HG03108 (cell line): ENCODE measurements at regions not wholly inside any gene's neighbourhood (a gene's known extent, or its start where the extent isn't known, plus 50 kb on each side); places are given as distances from the start of the nearest gene placed in this dataset.
"Not testable (repeated sequence)": the region's sequence is repeated elsewhere in the genome, so short reads cannot be mapped to it uniquely, and the experiment has no call there.

Experiments
- ATAC-seq: cut with Tn5 transposase; IDR thresholded peaks from one replicate; pipeline ENCODE4 v1.9.1; 2021; ENCODE audit warnings: moderate library complexity; ENCODE audit not compliant: unreplicated experiment

DNA sequence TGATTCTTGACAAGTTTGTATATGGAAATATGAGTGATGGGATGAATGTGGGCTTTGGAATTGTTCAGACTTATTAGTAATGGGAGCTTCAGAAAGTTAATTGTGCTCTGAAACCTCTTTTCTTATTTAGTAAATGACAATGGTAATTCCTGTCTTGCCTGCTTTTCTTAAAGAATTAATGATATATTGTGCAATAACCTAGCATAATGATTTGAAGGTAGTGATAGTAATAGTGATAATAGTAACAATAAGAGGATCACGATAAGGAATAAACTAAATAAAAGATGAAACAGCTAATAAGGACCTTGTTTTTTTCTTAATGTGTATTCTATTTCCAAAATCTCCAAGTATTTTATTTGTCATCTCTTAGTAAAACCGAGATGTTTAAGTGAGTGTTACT lies 245.0 kb upstream of the CPHXL start:
- no peak for ATAC-seq

DNA sequence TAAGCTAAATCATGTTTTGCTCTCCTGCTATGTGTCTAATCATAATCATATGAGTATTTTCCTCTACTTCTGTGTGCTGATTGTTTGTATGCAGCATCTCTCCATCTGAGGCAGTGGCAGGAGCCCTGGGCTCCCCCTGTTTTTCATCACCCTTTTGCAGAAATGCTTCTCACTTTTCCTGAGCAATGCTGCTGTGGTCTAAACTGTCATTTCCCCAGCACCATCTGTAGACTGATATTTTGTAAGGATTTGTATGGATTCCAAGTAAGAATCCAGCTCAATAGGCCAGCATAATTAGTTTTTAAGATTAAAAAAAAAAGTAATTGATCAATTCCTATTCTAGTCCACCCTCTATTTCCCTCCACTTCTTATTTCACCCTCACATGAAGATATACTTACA lies 257.0 kb upstream of the CPHXL start:
- ATAC-seq = no peak

DNA sequence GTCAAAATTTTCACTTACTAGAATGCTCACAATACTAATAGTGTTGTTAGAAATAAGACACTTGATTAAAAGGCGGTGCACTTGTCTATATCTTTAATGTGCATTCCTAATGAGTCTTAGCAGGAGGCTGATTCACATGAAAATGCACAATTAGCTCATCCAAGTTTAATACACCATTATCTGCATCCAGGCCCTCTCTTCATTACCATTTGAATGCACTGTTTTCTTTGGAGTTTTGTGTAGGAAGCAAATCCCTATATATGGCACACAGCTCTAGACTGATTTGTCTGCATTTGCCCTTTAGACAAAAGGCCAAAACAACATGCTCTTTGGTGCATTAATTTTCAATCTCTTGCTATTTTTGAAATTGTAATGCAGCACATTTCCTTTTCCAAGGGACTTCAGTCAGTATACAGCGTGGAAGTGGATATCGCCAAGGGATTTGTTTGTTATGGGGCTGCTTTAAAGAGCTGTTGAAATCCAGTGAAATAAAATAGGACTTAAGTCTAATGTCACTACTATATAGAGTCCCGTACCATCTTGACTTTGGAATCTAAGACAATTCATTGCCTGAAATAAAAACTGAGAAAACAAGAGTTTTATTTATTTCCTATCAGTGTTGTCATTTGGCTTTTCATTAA lies 257.6 kb upstream of the CPHXL start:
- no peak for ATAC-seq

DNA sequence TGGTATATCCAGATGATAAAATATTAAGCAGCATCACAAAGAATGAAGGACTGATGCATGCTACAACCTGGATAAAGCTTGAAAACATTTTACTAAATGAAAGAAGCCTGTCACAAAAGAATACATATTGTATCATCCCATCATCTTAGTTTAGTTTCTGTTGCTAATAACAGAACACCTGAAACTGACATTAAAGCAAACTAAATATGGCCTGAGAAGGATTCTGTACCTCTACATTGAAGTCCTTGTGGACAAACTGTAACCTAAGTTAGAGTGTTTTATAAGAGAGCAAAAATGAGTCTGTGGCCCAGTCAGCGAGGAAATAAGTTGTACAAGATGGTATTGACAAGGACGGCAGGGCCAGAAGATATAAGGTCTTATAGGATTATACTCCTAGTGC lies 261.0 kb upstream of the CPHXL start:
- ATAC-seq = no peak

DNA sequence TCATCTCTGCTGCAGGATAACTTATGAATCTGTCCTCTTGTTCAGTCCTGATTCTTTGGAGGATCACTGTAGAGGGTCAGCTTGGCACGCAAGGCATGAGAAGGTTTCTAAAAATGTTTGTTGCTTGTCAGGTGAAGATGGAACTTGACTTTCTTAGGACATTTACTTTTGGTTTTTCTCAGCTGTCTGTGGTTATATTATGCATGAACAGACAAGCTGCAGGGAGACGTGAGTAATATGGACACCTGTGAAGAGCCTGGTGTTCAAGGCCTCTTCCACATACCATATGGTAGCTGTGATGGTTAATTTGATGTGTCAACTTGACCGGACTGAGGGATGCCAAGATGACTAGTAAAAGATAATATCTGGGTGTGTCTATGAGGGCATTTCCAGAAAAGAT lies 270.2 kb upstream of the CPHXL start:
- no peak for ATAC-seq

DNA sequence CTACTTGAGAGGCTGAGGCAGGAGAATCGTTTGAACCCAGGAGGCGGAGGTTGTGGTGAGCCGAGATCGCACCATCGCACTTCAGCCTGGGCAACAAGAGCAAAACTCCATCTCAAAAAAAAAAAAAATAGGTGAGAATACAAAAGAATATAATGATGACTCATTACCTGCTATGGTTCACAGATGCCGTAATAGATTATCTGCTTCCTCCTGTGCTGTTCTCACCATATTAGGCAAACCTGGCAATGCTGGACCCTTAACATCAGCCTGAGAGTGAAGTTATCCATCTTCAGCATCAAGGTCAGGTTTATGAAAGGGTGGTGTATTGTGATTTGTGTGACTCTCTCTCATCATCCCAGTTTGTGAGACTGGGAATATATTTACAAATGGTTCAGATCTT lies 271.3 kb upstream of the CPHXL start:
- ATAC-seq = no peak

DNA sequence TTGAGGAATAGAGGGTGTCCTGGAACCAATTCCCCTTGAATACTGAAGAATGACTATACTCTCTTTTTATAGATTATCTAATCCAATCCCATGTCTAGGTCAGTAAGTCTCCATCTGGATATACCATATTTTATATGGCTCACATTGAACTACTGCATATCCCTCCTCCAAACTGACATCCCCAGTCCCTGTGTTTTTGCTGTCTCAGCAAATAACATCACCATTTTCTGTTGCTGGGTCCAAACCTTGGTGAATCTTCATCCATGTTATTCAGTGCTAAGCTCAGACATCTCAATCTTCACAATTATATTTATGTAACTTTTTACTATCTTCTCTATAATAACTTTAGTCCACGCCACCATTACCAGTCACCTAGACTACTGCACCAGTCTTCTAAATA lies 269.6 kb upstream of the CNTNAP4 start:
- ATAC-seq = no peak

DNA sequence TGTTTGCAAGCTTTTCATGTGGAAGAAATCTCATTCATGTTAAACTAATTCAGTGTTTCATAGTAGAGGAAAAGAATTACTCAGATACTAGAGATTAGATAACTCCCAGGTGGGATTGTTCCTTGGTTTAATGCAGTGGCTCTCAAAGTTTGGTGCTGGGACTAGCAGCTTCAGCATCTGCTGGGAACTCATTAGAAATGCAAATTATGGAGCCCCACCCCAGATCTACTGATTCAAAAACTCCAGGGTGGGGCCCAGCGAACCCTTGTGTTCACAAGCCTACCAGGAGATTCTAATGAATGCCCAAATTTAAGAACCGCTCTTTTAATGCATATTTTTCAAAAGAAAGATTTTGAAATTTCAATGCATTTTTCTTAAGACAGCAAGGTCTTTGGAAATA lies 253.4 kb upstream of the CNTNAP4 start:
- ATAC-seq = no peak

DNA sequence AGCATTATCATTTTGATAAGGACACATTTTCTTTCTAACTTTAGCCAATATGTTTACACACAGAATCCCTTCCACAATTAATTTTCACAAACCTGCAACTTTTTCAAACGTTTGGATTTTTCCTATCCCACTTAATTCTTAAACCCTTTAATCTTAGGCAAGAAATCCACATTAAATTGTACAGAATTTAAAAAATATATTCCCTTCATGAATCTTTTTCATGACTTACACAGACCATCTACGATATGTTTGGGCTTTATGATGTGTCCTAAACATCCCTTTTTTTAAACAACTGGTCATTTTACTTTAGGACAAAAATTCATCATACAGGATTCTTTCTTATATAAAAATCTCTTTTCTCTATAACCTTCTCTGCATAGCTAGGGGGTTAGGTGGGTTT lies 241.5 kb upstream of the CNTNAP4 start:
- no peak for ATAC-seq

DNA sequence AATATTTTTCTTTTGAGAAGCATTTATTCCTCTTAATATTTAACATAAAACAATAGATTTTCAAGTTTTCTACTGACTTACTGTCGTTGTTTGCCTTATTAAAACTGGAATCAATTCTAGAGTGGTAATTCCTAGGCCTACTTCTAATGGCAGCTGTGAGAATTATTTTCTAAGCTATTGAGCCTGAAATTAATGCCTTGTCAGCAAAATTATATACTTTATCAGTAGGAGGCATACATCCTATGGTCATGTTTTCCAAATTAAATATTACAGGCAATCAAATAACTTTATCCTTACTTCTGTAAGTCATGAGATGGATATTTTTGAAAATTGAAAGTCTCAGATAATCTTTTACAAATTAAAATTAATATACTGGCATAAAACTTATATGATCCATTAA lies 239.1 kb upstream of the CNTNAP4 start:
- ATAC-seq = no peak

DNA sequence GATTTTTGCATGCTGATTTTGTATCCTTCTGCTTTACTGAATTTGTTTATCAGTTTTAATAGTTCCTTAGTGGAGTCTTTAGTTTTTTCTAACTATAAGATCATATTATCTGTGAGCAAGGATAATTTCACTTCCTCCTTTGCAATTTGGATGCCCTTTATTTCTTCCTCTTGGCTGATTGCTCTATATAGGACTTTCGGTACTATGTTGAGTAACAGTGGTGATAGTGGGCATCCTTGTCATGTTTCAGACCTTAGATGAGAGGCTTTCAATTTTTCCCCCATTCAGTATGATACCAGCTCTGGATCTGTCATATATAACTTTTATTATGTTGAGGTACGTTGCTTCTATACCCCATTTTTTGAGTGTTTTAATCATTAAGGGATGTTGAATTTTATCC lies 224.5 kb upstream of the CNTNAP4 start:
- no peak for ATAC-seq

DNA sequence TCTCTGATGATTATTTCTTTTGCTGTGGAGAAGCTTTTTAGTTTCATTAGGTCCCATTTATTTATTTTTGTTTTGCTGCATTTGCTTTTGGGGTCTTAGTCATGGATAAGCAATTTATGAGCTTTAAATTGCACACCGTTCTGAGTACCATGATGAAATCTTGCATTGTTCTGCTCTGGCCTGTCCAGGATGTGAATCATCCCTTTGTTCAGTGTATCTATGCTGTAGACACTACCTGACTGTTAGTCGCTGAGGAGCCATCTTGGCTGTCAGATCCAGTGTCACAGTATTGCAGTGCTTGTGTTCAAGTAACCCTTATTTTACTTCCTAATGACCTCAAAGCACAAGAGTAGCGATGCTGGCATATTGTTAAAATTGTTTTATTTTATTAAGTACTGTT lies 218.0 kb upstream of the CNTNAP4 start:
- ATAC-seq = no peak

DNA sequence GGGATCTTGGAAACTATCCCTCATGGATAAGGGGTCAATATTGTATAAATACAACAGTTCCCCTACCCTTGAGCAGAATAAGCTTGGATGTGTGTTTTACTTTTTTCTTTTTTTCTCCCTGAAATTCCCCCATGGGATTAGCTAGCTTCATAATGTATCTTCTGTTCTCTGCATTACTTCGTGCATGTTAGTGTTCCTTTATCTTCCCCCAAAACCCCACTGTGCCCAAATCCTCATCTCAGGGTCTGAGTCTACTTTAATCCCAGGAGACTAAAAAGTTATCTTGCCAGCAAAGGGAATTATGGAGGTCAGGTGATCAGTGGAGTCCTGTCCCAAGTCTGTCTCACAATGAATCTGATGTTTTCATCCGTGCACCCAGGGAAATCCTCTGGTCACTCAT lies 217.5 kb upstream of the CNTNAP4 start:
- ATAC-seq = no peak

DNA sequence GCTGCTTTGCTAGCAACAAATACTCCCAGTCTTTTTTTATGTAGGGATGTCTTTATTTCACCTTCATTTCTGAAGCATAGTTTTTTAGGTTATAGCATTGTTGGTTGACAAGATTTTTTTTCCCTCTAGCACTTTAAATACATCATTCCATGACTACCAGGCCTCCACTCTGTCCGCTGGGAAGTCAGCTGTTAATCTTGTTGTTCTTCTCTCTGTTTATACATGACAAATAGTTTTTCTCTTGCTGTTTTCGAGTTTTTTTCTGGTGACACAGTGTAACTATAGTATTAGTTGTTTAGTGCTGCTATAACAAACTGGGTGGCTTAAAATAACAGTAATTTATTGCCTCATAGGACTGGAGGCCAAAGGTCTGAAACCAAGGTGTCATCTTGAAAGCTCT lies 205.5 kb upstream of the CNTNAP4 start:
- no peak for ATAC-seq

DNA sequence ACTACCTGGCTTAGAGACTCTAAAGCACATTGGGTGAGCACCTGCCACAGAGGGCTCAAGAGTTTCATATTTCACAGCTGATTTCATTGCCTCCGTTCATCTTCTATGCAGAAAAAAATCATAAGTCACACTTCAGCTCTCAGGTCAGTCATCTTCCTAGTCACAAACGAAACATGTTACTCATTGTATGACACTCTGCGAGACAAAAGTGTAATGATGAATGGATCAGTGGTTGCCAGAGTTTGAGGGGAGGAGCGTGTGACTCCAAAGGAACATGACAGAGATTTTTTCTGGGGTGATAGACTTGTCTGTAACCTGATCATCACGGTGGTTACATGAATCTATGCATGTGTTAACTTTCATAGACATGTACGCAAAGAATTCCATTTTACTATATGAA lies 195.2 kb upstream of the CNTNAP4 start:
- ATAC-seq = no peak

DNA sequence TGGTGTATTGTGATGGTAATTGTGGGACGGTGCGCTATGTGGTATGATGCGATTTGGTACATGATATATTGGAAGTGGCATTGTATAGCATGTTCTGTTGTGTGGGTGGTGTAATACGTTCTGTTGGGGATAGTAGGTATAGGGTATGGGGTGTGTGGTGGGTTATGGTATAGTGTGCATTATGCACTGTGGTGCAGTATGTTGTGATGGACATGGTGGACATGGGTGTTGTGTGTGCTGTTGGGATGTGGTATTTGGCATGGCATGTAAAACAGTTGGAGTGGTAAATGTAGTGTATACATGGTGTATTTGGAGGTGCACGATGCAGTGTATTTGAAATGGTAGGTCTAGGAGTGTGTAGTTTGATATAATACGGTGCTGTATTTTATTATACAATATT lies 170.6 kb upstream of the CNTNAP4 start:
- ATAC-seq = no peak

DNA sequence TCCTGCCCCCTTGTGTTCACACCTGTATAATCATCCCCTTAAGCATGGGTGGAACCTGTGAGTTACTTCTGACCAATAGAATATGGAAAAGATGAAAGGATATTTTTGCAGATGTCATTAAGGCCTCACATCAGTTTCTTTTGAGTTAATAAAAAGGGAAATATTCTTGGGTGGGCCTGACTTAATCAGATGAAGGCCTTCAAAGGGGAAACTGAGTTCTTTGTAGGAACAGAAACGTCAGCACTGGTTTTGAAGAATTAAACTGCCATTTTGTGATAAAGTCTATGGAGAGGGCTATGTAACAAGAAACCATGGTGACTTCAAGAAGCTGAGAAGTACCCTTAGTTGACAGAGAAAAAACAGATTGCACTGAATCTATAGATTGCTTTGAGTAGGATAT lies 168.7 kb upstream of the CNTNAP4 start:
- no peak for ATAC-seq

DNA sequence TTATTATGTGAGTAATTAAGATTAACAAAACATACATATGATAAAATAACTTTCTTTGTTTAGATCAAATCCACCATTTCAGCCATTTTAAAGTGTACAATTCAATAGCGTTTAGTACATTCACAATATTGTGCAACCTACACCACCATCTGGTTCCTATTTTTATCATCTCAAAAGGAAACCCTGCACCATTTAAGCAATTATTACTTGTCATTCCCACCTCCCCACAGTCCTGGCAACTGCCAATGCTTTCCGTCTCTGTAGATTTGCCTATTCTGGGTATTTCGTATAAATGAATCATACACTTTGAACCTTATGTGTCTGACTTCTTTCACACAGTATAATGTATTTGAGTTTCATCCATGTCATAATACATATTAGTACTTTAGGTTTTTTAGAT lies 162.5 kb upstream of the CNTNAP4 start:
- ATAC-seq = no peak

DNA sequence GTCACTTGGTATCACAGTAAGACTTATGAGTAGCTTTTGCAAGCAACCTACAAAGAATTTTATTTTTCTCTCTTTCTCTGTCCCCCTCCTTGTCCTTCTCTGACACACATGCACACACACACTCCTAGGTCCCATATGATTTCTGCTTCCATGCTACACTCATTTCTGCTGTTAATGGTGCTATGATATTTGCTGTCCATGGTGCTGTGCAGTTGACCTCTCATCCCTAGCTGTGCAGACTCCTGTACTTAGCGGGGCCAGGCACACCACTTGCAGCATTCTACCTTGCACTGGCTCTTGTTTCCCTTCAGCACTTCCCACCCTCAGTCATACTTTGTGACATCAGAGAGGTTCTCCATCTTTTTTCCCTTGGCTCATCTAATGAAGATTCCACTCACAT lies 158.9 kb upstream of the CNTNAP4 start:
- no peak for ATAC-seq

DNA sequence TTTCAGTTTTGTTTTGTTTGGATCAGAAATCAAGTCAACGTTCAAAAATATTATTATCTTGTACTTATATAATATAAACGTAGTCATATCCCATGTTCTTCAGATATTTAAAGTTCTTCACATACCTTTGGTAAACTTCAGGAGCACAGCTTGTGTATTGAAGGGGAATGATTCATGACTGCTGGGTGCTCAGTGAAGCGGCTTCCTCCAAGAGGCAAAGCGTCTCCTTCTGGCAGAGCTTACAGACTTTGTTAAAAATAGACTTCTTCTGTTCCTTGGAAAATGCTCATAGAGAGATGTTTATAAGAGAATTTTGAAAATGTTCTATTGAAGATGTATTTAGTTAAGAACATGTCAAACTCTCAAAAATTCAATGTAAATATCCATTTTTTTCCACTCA lies 155.6 kb upstream of the CNTNAP4 start:
- no peak for ATAC-seq

DNA sequence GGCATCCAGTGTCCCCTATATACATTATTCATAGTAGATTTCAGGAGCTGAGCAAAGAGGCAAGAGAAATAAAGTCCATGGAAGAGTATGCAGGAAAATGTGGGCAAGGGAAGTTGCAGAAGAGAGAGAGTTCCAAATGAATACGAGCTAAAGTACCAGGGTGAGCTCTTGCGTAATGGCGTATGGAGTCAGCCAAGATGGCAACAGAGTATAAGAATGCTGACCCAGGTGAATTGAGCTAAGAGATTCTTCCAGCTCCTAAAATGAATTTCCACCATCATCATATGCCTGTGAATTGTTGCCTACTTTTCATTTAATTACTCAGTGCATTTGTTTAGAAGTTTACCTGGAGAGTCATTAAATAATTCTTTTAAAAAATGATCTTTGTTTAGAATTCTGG lies 153.2 kb upstream of the CNTNAP4 start:
- no peak for ATAC-seq

DNA sequence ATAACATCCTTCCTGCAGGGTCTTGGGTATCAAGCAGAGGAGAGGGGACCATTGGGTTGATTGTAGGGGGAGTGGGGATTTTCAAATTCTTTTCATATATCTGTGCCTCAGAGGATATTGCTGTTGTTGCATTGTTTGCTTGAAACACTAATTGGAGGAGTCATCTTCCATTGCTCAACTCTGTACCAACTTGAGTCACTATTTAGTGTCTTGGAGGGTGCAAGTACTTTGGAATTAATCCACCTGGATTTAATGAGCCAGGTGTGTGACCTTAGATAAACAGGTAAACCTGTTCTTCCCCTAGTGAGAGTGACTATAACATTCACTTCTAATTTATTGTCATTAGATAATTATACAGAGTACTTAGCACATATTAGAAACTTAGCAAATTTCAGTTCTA lies 151.3 kb upstream of the CNTNAP4 start:
- ATAC-seq = no peak

DNA sequence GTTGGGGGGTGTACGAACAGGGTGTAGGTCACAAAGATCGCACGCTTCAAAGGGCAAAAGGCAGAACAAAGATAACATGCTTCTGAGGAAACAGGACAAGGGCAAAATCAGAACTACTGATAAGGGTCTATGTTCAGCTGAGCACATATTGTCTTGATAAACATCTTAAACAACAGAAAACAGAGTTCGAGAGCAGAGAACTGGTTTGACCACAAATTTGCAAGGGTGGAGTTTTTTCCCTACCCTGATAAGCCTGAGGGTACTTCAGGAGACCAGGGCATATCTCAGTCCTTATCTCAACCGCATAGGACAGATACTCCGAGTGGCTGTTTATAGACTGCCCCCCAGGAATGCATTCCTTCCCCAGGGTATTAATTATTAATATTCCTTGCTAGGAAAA lies 139.1 kb upstream of the CNTNAP4 start:
- ATAC-seq = not testable (repeated sequence)

DNA sequence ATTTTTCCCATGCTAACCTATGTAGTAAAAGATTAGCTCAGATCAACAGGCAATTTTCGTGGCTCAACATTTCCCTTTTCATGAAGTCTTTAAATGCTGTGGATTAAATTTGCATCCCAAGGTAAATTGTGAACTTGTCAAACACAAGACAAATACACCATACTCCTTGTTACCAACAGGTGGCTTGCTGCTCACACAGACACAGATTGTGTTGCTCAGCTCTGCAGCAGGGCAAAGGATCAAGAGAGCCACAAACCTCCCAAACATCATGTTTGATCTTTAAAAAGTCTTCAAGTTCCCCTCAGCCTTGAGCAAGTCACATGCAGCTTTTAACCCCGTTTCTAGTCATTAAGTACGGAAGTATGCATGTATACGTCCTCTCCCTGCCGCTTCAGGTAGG lies 119.6 kb upstream of the CNTNAP4 start:
- ATAC-seq = no peak
